ENCODE measurements at regions not wholly inside any gene's neighbourhood (a gene's known extent, or its start where the extent isn't known, plus 50 kb on each side); places are given as distances from the start of the nearest gene placed in this dataset.
"Not testable (repeated sequence)": the region's sequence is repeated elsewhere in the genome, so short reads cannot be mapped to it uniquely, and the experiment has no call there.

- not testable (repeated sequence) for DNase-seq (ENCODE audit: low read depth)
Observed at GRCh38 chr10:45056806-45057205, 56.1 kb downstream of the ZNF22 start.

- no peak for DNase-seq (ENCODE audit: low read depth)
Observed at GRCh38 chr10:45058580-45058979, 57.9 kb downstream of the ZNF22 start.

- no peak for DNase-seq (ENCODE audit: low read depth)
Observed at GRCh38 chr10:45058992-45059561, 58.4 kb downstream of the ZNF22 start.

- no peak for DNase-seq (ENCODE audit: low read depth)
Observed at GRCh38 chr10:45059632-45060031, 58.9 kb downstream of the ZNF22 start.

- no peak for DNase-seq (ENCODE audit: low read depth)
Observed at GRCh38 chr10:45061982-45062381, 61.3 kb downstream of the ZNF22 start.

GRCh38 chr10:45063591-45064231 lies 63.0 kb downstream of the ZNF22 start:
- no peak for DNase-seq (ENCODE audit: low read depth)

GRCh38 chr10:45064998-45065397 lies 64.3 kb downstream of the ZNF22 start:
- DNase-seq (ENCODE audit: low read depth) = no peak

GRCh38 chr10:45071043-45071813 lies 70.5 kb downstream of the ZNF22 start:
- no peak for DNase-seq (ENCODE audit: low read depth)

- DNase-seq (ENCODE audit: low read depth) = no peak
Observed at GRCh38 chr10:45075216-45075615, 74.5 kb downstream of the ZNF22 start.

GRCh38 chr10:45075826-45076380 lies 75.2 kb downstream of the ZNF22 start:
- no peak for DNase-seq (ENCODE audit: low read depth)

GRCh38 chr10:45076891-45077290 lies 76.2 kb downstream of the ZNF22 start:
- DNase-seq (ENCODE audit: low read depth) = no peak

GRCh38 chr10:45080331-45080730 lies 79.6 kb downstream of the ZNF22 start:
- DNase-seq (ENCODE audit: low read depth) = no peak

GRCh38 chr10:45082176-45082575 lies 81.5 kb downstream of the ZNF22 start:
- DNase-seq (ENCODE audit: low read depth) = no peak

- DNase-seq (ENCODE audit: low read depth) = no peak
Observed at GRCh38 chr10:45091968-45092367, 91.2 kb downstream of the ZNF22 start.

GRCh38 chr10:45093945-45094344 lies 93.2 kb downstream of the ZNF22 start:
- DNase-seq (ENCODE audit: low read depth) = no peak

- DNase-seq (ENCODE audit: low read depth) = no peak
Observed at GRCh38 chr10:45095286-45095685, 94.6 kb downstream of the ZNF22 start.

GRCh38 chr10:45096001-45096400 lies 95.3 kb downstream of the ZNF22 start:
- no peak for DNase-seq (ENCODE audit: low read depth)

- no peak for DNase-seq (ENCODE audit: low read depth)
Observed at GRCh38 chr10:45100429-45100828, 99.7 kb downstream of the ZNF22 start.

GRCh38 chr10:45104674-45105073 lies 104.0 kb downstream of the ZNF22 start:
- DNase-seq (ENCODE audit: low read depth) = no peak

- not testable (repeated sequence) for DNase-seq (ENCODE audit: low read depth)
Observed at GRCh38 chr10:45105309-45105708, 104.6 kb downstream of the ZNF22 start.

GRCh38 chr10:45106236-45106856 lies 105.6 kb downstream of the ZNF22 start:
- DNase-seq (ENCODE audit: low read depth) = no peak

GRCh38 chr10:45111509-45111908 lies 110.8 kb downstream of the ZNF22 start:
- DNase-seq (ENCODE audit: low read depth) = no peak

- not testable (repeated sequence) for DNase-seq (ENCODE audit: low read depth)
Observed at GRCh38 chr10:45117940-45118339, 117.2 kb downstream of the ZNF22 start.

All from non-pigmented ciliary epithelial cell (primary cell).